Endothelial cell of umbilical vein (primary cell): ENCODE measurements at regions not wholly inside any gene's neighbourhood (a gene's known extent, or its start where the extent isn't known, plus 50 kb on each side); places are given as distances from the start of the nearest gene placed in this dataset.

ENCODE experiments used
- BruUV-seq: library from RNA; stranded (reverse); fragments of 400-500 nt; replicated peaks from 2 replicates; lab custom pipeline; 2021; lab: Mats Ljungman, UMichigan
- CTCF ChIA-PET: fragments of 300-600, 350-600 bp; sonication (Branson Sonifier 250); formaldehyde crosslinking; loops from one replicate; lab custom pipeline; 2021; ENCODE audit warnings: antibody characterized with exemption, inconsistent platforms; lab: Charles Lee
- POLR2A ChIA-PET: fragments of 300-600, 350-600 bp; sonication (Branson Sonifier 250); formaldehyde crosslinking; loops from one replicate; lab custom pipeline; 2021; ENCODE audit warnings: antibody characterized with exemption, inconsistent platforms; lab: Charles Lee
- DNase-seq: peaks from one replicate; pipeline ENCODE4 v3.0.0-alpha.2; 2011; ENCODE audit warnings: low read depth, low spot score
- FAIRE-seq: peaks from 2 replicates; lab custom pipeline; 2011; peaks lifted over from hg19 to GRCh38; lab: Jason Lieb, UNC
- H2AFZ ChIP-seq: 2 replicates; pipeline ENCODE4 v1.6.0; 2012; ENCODE audit warnings: low read depth, low read length, control low read depth, inconsistent platforms
- H3K27ac ChIP-seq: 2 replicates; pipeline ENCODE4 v1.5.1; 2011; ENCODE audit warnings: low read depth, mild to moderate bottlenecking, control low read depth, low read length, moderate library complexity; ENCODE audit not compliant: insufficient read depth
- H3K27me3 ChIP-seq, 2 experiments: 2 replicates each; pipeline versions ENCODE4 v1.6.0 to v1.6.1; 2011; ENCODE audit warnings: low read length in 2 of 2, mixed read lengths in 1 of 2; ENCODE audit not compliant: control insufficient read depth in 2 of 2, insufficient read depth in 2 of 2
- H3K36me3 ChIP-seq, 2 experiments: 2 replicates in 1 of 2; 3 replicates in 1 of 2; pipeline ENCODE4 v1.5.1; 2011; ENCODE audit warnings: low read length in 2 of 2, mild to moderate bottlenecking in 1 of 2, moderate library complexity in 1 of 2; ENCODE audit not compliant: control insufficient read depth in 2 of 2, insufficient read depth in 2 of 2; ENCODE audit errors: extremely low read depth in 1 of 2
- H3K4me1 ChIP-seq: 3 replicates; pipeline ENCODE4 v1.5.1; 2011; ENCODE audit warnings: mild to moderate bottlenecking, low read length; ENCODE audit not compliant: control insufficient read depth, insufficient read depth; ENCODE audit errors: extremely low read depth
- H3K4me2 ChIP-seq: 2 replicates; pipeline ENCODE4 v1.6.1; 2011; ENCODE audit warnings: low read length, control low read depth, mixed read lengths; ENCODE audit not compliant: insufficient read depth
- H3K4me3 ChIP-seq, 3 experiments: fragments of 200-600 bp in 1 of 3; sonication (generic), shearing (Covaris generic) in 1 of 3; replicated peaks in 1 of 3; 2 replicates each; pipeline ENCODE4 v1.5.1; 2011 to 2016; ENCODE audit warnings: control low read depth in 3 of 3, low read length in 3 of 3, mild to moderate bottlenecking in 2 of 3, inconsistent platforms in 1 of 3, low read depth in 1 of 3, moderate library complexity in 1 of 3; ENCODE audit not compliant: insufficient read depth in 1 of 3
- H3K79me2 ChIP-seq: 2 replicates; pipeline ENCODE4 v1.6.0; 2012; ENCODE audit warnings: low read length, inconsistent platforms; ENCODE audit not compliant: control insufficient read depth, insufficient read depth
- H3K9ac ChIP-seq: replicated peaks from 2 replicates; pipeline ENCODE3; 2011; ENCODE audit warnings: low read length, control low read depth; ENCODE audit not compliant: insufficient read depth; ENCODE audit errors: extremely low read depth
- H3K9me1 ChIP-seq: replicated peaks from 3 replicates; pipeline ENCODE4 v1.6.0; 2011; ENCODE audit warnings: mild to moderate bottlenecking, low read length; ENCODE audit not compliant: control insufficient read depth, insufficient read depth; ENCODE audit errors: extremely low read depth
- H3K9me3 ChIP-seq: replicated peaks from 2 replicates; pipeline ENCODE4 v1.5.1; 2012; ENCODE audit warnings: low read length, inconsistent platforms; ENCODE audit not compliant: control insufficient read depth, insufficient read depth
- H4K20me1 ChIP-seq: replicated peaks from 2 replicates; pipeline ENCODE3; 2011; ENCODE audit warnings: mild to moderate bottlenecking, low read length; ENCODE audit not compliant: control insufficient read depth, insufficient read depth; ENCODE audit errors: extremely low read depth
- EZH2 ChIP-seq: IDR thresholded peaks from 2 replicates; pipeline ENCODE4 v1.6.1; 2012; ENCODE audit warnings: borderline replicate concordance, low read depth, mild to moderate bottlenecking, moderate library complexity, low read length, inconsistent platforms; ENCODE audit not compliant: severe bottlenecking
- FOS ChIP-seq: IDR thresholded peaks from 2 replicates; pipeline ENCODE4 v1.6.1; 2011; ENCODE audit warnings: mild to moderate bottlenecking, low read length, moderate library complexity, borderline replicate concordance; ENCODE audit not compliant: insufficient read depth
- GATA2 ChIP-seq: IDR thresholded peaks from 2 replicates; pipeline ENCODE4 v1.7.0; 2011; ENCODE audit warnings: low read depth, mild to moderate bottlenecking, moderate library complexity, mixed read lengths, low read length; ENCODE audit not compliant: insufficient read length, insufficient read depth
- JUN ChIP-seq: IDR thresholded peaks from 2 replicates; pipeline ENCODE4 v1.6.1; 2011; ENCODE audit warnings: borderline replicate concordance, low read depth; ENCODE audit not compliant: insufficient read length, insufficient read depth
- MAX ChIP-seq: IDR thresholded peaks from 2 replicates; pipeline ENCODE4 v1.6.1; 2011; ENCODE audit not compliant: insufficient read depth, insufficient read length
- MYC ChIP-seq: IDR thresholded peaks from one replicate; pipeline ENCODE4 v1.6.1; 2011; ENCODE audit warnings: mild to moderate bottlenecking, low read depth, low read length
- POLR2A ChIP-seq: IDR thresholded peaks from 2 replicates; pipeline ENCODE4 v1.6.1; 2012; ENCODE audit warnings: low read depth, mild to moderate bottlenecking, control low read depth, low read length
- POLR2AphosphoS5 ChIP-seq: IDR thresholded peaks from 2 replicates; pipeline ENCODE4 v1.6.1; 2012; ENCODE audit warnings: low read depth, mild to moderate bottlenecking, control low read depth, low read length, moderate library complexity; ENCODE audit not compliant: insufficient read depth
- dilution Hi-C: fragments of 300-500 bp; cut with MboI; formaldehyde crosslinking; loops from one replicate; pipeline ENCODE4 v1.15.0; 2019; ENCODE audit warnings: low sequenced_read_pairs; ENCODE audit not compliant: extremely low pct_ligation_motif_present
- intact Hi-C: fragments of 100-400 bp; cut with micrococcal nuclease; formaldehyde crosslinking; loops from one replicate; pipeline ENCODE4 v1.10.0; 2022
- TF ChIP-seq, protein P1 (sequence below), 2 donors: IDR thresholded peaks; 1 replicate in 1 of 2; 2 replicates in 1 of 2; pipeline ENCODE4 v1.5.1; 2011; ENCODE audit warnings: low read length in 2 of 2, mild to moderate bottlenecking in 2 of 2, moderate library complexity in 2 of 2, control low read depth in 1 of 2, inconsistent platforms in 1 of 2, low read depth in 1 of 2; ENCODE audit not compliant: insufficient read depth in 1 of 2; ENCODE audit errors: extremely low read depth in 1 of 2

GRCh38 chr3:74393426-74393825 lies 221.0 kb downstream of the CNTN3 start:
- no peak for FAIRE-seq
- Histone ChIP-seq H3K36me3 (no peaks in the 10 kb centered on the region), H4K20me1 (no peaks in the 10 kb centered on the region), H3K9ac (no peak overlapping the region), H3K9me3 (peaks cover 2% of the 10 kb centered on the region), H3K79me2 (no peaks in the 10 kb centered on the region), H2AFZ (no peak overlapping the region), H3K4me1 (no peaks in the 10 kb centered on the region), H3K4me2 (no peak overlapping the region), H3K27ac (no peak overlapping the region), H3K9me1 (no peaks in the 10 kb centered on the region), H3K27me3 (no peaks in the 10 kb centered on the region), H3K4me3 (no peak overlapping the region)
- dilution Hi-C loops: no loop called here
- no TSS peak for BruUV-seq
- intact Hi-C loops: no loop called here
- no peak for DNase-seq
- POLR2A ChIA-PET: no interaction called here
- CTCF ChIA-PET: no interaction called here
- TF ChIP-seq, protein P1, sequence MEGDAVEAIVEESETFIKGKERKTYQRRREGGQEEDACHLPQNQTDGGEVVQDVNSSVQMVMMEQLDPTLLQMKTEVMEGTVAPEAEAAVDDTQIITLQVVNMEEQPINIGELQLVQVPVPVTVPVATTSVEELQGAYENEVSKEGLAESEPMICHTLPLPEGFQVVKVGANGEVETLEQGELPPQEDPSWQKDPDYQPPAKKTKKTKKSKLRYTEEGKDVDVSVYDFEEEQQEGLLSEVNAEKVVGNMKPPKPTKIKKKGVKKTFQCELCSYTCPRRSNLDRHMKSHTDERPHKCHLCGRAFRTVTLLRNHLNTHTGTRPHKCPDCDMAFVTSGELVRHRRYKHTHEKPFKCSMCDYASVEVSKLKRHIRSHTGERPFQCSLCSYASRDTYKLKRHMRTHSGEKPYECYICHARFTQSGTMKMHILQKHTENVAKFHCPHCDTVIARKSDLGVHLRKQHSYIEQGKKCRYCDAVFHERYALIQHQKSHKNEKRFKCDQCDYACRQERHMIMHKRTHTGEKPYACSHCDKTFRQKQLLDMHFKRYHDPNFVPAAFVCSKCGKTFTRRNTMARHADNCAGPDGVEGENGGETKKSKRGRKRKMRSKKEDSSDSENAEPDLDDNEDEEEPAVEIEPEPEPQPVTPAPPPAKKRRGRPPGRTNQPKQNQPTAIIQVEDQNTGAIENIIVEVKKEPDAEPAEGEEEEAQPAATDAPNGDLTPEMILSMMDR (IDR thresholded peaks at IDR 0.05; ENCODE audit: extremely low read depth in 1 of 2, insufficient read depth in 1 of 2, low read depth in 1 of 2, low read length in 2 of 2): no peak
- no peak for TF ChIP-seq POLR2AphosphoS5
- TF ChIP-seq MAX: no peak
- TF ChIP-seq MYC: no peak
- TF ChIP-seq EZH2: no peak
- no peak for TF ChIP-seq POLR2A
- no peak for TF ChIP-seq GATA2
- no peak for TF ChIP-seq JUN
- no peak for TF ChIP-seq FOS
